Esophagus (tissue), 2 donors: ENCODE measurements at regions not wholly inside any gene's neighbourhood (a gene's known extent, or its start where the extent isn't known, plus 50 kb on each side); places are given as distances from the start of the nearest gene placed in this dataset.

Experiments
- H3K27ac ChIP-seq, 2 donors: one replicate each; pipeline ENCODE4 v1.5.1; 2013; ENCODE audit warnings: low read depth in 2 of 2, mild to moderate bottlenecking in 2 of 2, inconsistent platforms in 1 of 2, low read length in 1 of 2, moderate library complexity in 1 of 2
- H3K27me3 ChIP-seq, 2 donors: one replicate each; pipeline ENCODE4 v1.6.1; 2013; ENCODE audit warnings: low read length in 2 of 2, control low read depth in 1 of 2, mild to moderate bottlenecking in 1 of 2; ENCODE audit not compliant: insufficient read depth in 2 of 2, control insufficient read depth in 1 of 2
- H3K36me3 ChIP-seq, 2 donors: one replicate each; pipeline ENCODE4 v1.6.1; 2013; ENCODE audit warnings: low read length in 1 of 2; ENCODE audit not compliant: control insufficient read depth in 2 of 2, insufficient read depth in 2 of 2
- H3K4me1 ChIP-seq, 2 donors: one replicate each; pipeline ENCODE4 v1.6.1; 2013; ENCODE audit warnings: low read length in 1 of 2; ENCODE audit not compliant: control insufficient read depth in 2 of 2, insufficient read depth in 2 of 2
- H3K4me3 ChIP-seq, 2 donors: one replicate each; pipeline ENCODE4 v1.5.1; 2013; ENCODE audit warnings: low read length in 2 of 2, mild to moderate bottlenecking in 2 of 2, low read depth in 1 of 2, moderate library complexity in 1 of 2
- H3K9me3 ChIP-seq, 2 donors: one replicate each; pipeline ENCODE4 v1.6.1; 2013; ENCODE audit warnings: mild to moderate bottlenecking in 2 of 2, low read depth in 1 of 2, low read length in 1 of 2, moderate library complexity in 1 of 2; ENCODE audit not compliant: control insufficient read depth in 2 of 2, insufficient read depth in 1 of 2
- WGBS, 2 donors: extraction: QIAGEN DNeasy Blood & Tissue Kit; methylation state at CpG; one replicate each; pipeline ENCODE4 v1.1.7; 2013; 5-methylcytosine and 5-hydroxymethylcytosine counted together
- donor health status: healthy with polysubstance abuse.
- donor health status: Bipolar disorder and iron deficiency.

GRCh38 chr2:239625156-239625845, 224.5 kb upstream of the HDAC4 start:
- Histone ChIP-seq H3K36me3 (no peaks in the 10 kb centered on the region), H3K4me1 (peaks cover 0 to 3% of the 10 kb centered on the region in 2 donors), H3K27ac (no peak overlapping the region), H3K4me3 (no peak overlapping the region), H3K27me3 (no peaks in the 10 kb centered on the region), H3K9me3 (no peaks in the 10 kb centered on the region)
- 94 to 95% methylated on average over 17 of the region's 17 CpGs for WGBS, 2 donors

DNA sequence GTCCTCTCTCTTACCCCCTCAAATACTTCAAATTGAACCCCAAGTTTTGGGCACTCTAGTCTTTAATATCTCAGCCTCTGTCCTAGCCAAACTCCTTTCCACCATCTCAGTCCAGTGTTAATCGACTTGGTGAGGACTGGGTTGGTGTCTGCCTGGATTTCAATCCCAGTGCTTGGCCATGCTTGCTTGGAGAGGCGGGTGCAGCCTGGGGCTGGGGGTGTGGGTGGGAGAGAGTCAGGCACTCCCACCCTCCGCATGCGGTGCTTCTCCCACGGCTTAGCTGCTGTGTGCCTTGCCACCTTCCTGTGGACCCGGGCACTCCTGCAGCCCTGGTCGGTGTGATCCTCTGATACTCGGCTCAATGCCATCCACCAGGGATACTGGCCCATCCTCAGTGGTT, 220.8 kb upstream of the HDAC4 start:
- no peak overlapping the region for H3K27ac ChIP-seq
- no peaks in the 10 kb centered on the region for H3K4me1 ChIP-seq
- no peaks in the 10 kb centered on the region for H3K9me3 ChIP-seq
- WGBS, 2 donors, result 88 to 95% methylated on average over 8 of the region's 8 CpGs
- H3K4me3 ChIP-seq, result no peak overlapping the region
- H3K36me3 ChIP-seq, result no peaks in the 10 kb centered on the region
- H3K27me3 ChIP-seq, result no peaks in the 10 kb centered on the region

- no peaks in the 10 kb centered on the region for H3K4me1 ChIP-seq
- no peaks in the 10 kb centered on the region for H3K9me3 ChIP-seq
- no peaks in the 10 kb centered on the region for H3K36me3 ChIP-seq
- H3K4me3 ChIP-seq, result no peak overlapping the region
- WGBS, 2 donors, result 73 to 90% methylated on average over 1 of the region's 1 CpG
- no peaks in the 10 kb centered on the region for H3K27me3 ChIP-seq
- no peak overlapping the region for H3K27ac ChIP-seq
Observed at GRCh38 chr2:239619369-239619768, 218.5 kb upstream of the HDAC4 start.

- Histone ChIP-seq H3K4me3 (no peak overlapping the region), H3K27ac (no peak overlapping the region), H3K4me1 (no peaks in the 10 kb centered on the region), H3K9me3 (no peaks in the 10 kb centered on the region), H3K36me3 (no peaks in the 10 kb centered on the region), H3K27me3 (no peaks in the 10 kb centered on the region)
- 47 to 78% methylated on average over 2 of the region's 2 CpGs for WGBS, 2 donors
Observed at GRCh38 chr2:239616729-239617128, 215.9 kb upstream of the HDAC4 start.

GRCh38 chr2:239612133-239612532, 211.3 kb upstream of the HDAC4 start:
- Histone ChIP-seq H3K27me3 (no peaks in the 10 kb centered on the region), H3K36me3 (no peaks in the 10 kb centered on the region), H3K27ac (no peak overlapping the region), H3K9me3 (no peaks in the 10 kb centered on the region), H3K4me1 (no peaks in the 10 kb centered on the region), H3K4me3 (no peak overlapping the region)
- WGBS, 2 donors, result 84 to 90% methylated on average over 11 of the region's 11 CpGs

- H3K9me3 ChIP-seq, result no peaks in the 10 kb centered on the region
- H3K36me3 ChIP-seq, result no peaks in the 10 kb centered on the region
- WGBS, 2 donors, result 81 to 92% methylated on average over 10 of the region's 10 CpGs
- H3K4me3 ChIP-seq, result no peak overlapping the region
- H3K4me1 ChIP-seq, result no peaks in the 10 kb centered on the region
- no peaks in the 10 kb centered on the region for H3K27me3 ChIP-seq
- no peak overlapping the region for H3K27ac ChIP-seq
Observed at GRCh38 chr2:239611222-239611795, 210.5 kb upstream of the HDAC4 start.

DNA sequence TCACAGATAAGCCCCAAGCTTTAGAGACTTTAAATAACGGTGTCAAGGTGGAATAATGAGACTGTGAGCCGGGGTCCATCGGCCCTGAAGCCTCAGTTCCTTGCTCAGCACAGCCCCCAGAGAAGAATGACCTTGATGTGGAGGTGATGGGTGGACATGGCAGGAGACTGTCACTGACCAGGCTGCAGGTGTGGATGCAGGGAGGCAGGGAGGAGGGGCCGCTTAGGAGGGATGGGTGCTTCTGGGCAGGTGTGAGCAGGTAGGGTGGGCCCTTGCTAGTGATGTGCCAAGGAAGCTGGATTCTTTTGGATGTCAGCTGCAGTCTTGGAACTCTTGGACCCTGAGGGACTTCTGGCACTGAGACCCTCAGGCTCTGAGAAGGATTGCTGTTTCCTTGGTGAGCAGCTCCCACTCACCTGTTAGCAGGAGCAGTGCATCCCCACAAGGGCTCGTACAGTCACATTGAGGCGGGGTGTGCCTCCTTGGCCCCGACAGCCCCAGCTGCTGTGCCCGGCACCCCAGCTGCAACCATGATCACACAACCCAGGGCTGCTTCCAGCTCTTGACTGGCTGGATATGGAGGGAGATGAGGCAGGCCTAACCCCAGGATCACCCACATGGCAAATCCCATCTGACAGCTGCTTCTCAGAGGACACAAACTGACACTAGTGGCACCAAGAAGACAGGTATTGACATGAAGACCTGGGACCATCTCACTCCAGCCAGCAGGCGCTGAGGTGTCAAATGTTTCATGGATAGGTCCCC, 209.8 kb upstream of the HDAC4 start:
- Histone ChIP-seq H3K27ac (no peak overlapping the region), H3K4me3 (no peak overlapping the region), H3K4me1 (no peaks in the 10 kb centered on the region), H3K27me3 (no peaks in the 10 kb centered on the region), H3K9me3 (no peaks in the 10 kb centered on the region), H3K36me3 (no peaks in the 10 kb centered on the region)
- 77 to 85% methylated on average over 9 of the region's 9 CpGs for WGBS, 2 donors

- 86 to 91% methylated on average over 26 of the region's 26 CpGs for WGBS, 2 donors
- Histone ChIP-seq H3K9me3 (no peaks in the 10 kb centered on the region), H3K4me3 (no peak overlapping the region)
Observed at GRCh38 chr2:239609607-239610310, 208.9 kb upstream of the HDAC4 start.

GRCh38 chr2:239609162-239609561, 208.3 kb upstream of the HDAC4 start:
- Histone ChIP-seq H3K27me3 (no peaks in the 10 kb centered on the region), H3K9me3 (no peaks in the 10 kb centered on the region), H3K4me3 (no peak overlapping the region), H3K36me3 (no peaks in the 10 kb centered on the region), H3K4me1 (no peaks in the 10 kb centered on the region), H3K27ac (no peak overlapping the region)
- WGBS, 2 donors, result 82 to 91% methylated on average over 11 of the region's 11 CpGs

More at GRCh38 chr2:239609607-239610310, 208.9 kb upstream of the HDAC4 start:
- Histone ChIP-seq H3K27me3 (no peaks in the 10 kb centered on the region), H3K36me3 (no peaks in the 10 kb centered on the region), H3K27ac (no peak overlapping the region), H3K4me1 (no peaks in the 10 kb centered on the region)
